Effector memory CD8-positive, alpha-beta T cell (primary cell): ENCODE measurements at regions not wholly inside any gene's neighbourhood (a gene's known extent, or its start where the extent isn't known, plus 50 kb on each side); places are given as distances from the start of the nearest gene placed in this dataset.
"Not testable (repeated sequence)": the region's sequence is repeated elsewhere in the genome, so short reads cannot be mapped to it uniquely, and the experiment has no call there.

Source experiments
- ATAC-seq: fragments of 150-1000 bp; cut with Tn5 transposase; replicated peaks from 2 replicates; pipeline ENCODE4 v1.10.0; 2021; ENCODE audit warnings: mild to moderate bottlenecking, moderate library complexity
- DNase-seq, 3 experiments: peaks; one replicate each; pipeline ENCODE4 v3.0.0; 2021
- H3K27ac Mint-ChIP-seq, 2 donors: one replicate each; pipeline ENCODE4 v1.8.0; 2022; ENCODE audit warnings: mild to moderate bottlenecking in 2 of 2, mixed read lengths in 2 of 2, moderate library complexity in 2 of 2
- H3K27me3 Mint-ChIP-seq, 2 donors: one replicate each; pipeline ENCODE4 v1.8.0; 2022; ENCODE audit warnings: mixed read lengths in 2 of 2
- H3K36me3 Mint-ChIP-seq: one replicate; pipeline ENCODE4 v1.8.0; 2022; ENCODE audit warnings: mild to moderate bottlenecking, moderate library complexity, mixed read lengths; ENCODE audit not compliant: insufficient read depth
- H3K4me1 Mint-ChIP-seq, 2 donors: one replicate each; pipeline ENCODE4 v1.8.0; 2022; ENCODE audit warnings: low read depth in 2 of 2, mixed read lengths in 2 of 2
- H3K4me3 Mint-ChIP-seq, 2 donors: one replicate each; pipeline ENCODE4 v1.8.0; 2022; ENCODE audit warnings: mild to moderate bottlenecking in 2 of 2, mixed read lengths in 2 of 2, moderate library complexity in 2 of 2
- H3K9me3 Mint-ChIP-seq, 2 donors: one replicate each; pipeline ENCODE4 v1.8.0; 2022; ENCODE audit warnings: mixed read lengths in 2 of 2

DNA sequence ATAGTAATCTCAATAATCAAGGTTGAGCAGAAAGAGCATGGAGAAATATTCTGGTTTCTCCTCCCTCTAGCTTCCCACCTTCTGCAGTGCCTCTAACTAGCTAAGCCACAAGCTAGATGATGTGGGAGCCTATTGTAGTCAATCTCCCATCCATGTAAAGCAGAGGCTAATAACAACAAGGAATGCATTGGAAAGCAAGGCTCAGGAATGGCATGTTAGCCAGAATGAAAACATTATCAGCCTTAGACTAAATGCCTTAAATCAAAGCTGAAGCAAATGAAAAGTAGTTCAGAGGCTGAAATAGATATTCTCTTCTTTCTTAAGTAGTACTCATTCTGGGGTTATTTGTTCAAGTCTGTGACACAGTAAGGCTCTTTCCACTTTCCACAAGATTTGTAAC lies 350.3 kb upstream of the DPPA4 start:
- no peaks in the 10 kb centered on the region for H3K4me1 Mint-ChIP-seq
- H3K36me3 Mint-ChIP-seq, result peaks cover 2% of the 10 kb centered on the region
- no peak overlapping the region for H3K4me3 Mint-ChIP-seq
- H3K9me3 Mint-ChIP-seq, result peaks cover 0 to 1% of the 10 kb centered on the region in 2 donors
- no peak overlapping the region for H3K27ac Mint-ChIP-seq
- DNase-seq, result no peak
- H3K27me3 Mint-ChIP-seq, result peaks cover 0 to 9% of the 10 kb centered on the region in 2 donors
- ATAC-seq, result no peak

- peaks cover 1 to 7% of the 10 kb centered on the region in 2 donors for H3K9me3 Mint-ChIP-seq
Measured at GRCh38 chr3:109696932-109697331, 359.6 kb upstream of the DPPA4 start.

DNA sequence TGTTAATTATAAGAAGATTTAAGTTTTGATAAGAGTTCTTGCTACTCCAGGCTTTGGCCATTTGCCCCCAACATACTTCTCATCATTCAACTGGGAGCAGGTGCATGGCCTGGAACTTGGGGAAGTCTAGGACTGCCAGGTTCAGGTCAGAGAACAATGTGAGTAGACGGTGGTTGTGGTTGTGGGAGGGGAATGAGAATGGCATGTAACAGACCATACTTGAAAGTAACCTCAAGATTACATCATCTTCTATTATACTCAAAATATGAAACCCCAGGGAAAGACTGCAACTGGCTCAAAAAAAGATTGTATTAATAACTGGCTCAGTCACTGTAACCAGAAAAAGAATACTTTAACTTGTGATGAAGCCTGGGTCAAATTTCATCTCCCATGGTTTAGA lies 364.9 kb upstream of the DPPA4 start:
- DNase-seq, result no peak

More at GRCh38 chr3:109696932-109697331, 359.6 kb upstream of the DPPA4 start:
- DNase-seq (no peak), ATAC-seq (no peak)
- Mint-ChIP-seq H3K27me3 (peaks cover 0 to 6% of the 10 kb centered on the region in 2 donors), H3K4me1 (no peaks in the 10 kb centered on the region), H3K27ac (no peak overlapping the region), H3K4me3 (no peak overlapping the region), H3K36me3 (peaks cover 1% of the 10 kb centered on the region)

DNA sequence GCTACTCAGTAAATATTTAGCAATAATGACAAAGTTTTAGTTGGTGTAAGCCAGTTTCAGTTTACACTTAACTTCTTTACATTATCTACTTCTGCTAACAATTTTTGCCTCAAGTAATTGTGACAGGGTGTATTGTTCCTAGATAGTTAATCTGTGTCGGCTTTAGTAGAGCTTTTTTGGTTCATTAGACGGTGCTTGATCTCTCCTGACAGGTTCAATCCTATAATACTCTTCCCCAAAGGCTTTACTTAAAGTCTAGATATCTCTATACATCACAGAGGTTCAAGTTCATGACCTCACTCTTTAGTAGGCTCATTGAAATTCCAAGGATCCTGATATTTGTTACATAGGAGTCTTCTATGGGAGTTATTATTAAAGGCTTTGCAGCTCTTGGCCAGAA lies 365.6 kb upstream of the DPPA4 start:
- peaks cover 0 to 4% of the 10 kb centered on the region in 2 donors for H3K9me3 Mint-ChIP-seq
- no peak for DNase-seq
- no peaks in the 10 kb centered on the region for H3K36me3 Mint-ChIP-seq
- no peak overlapping the region for H3K4me3 Mint-ChIP-seq
- H3K27ac Mint-ChIP-seq, result no peak overlapping the region
- H3K27me3 Mint-ChIP-seq, result no peaks in the 10 kb centered on the region
- no peaks in the 10 kb centered on the region for H3K4me1 Mint-ChIP-seq
- ATAC-seq, result no peak

More for the DNA sequence above, 364.9 kb upstream of the DPPA4 start:
- Mint-ChIP-seq H3K36me3 (no peaks in the 10 kb centered on the region), H3K9me3 (peaks cover 0 to 4% of the 10 kb centered on the region in 2 donors), H3K4me3 (no peak overlapping the region), H3K27me3 (no peaks in the 10 kb centered on the region), H3K4me1 (no peaks in the 10 kb centered on the region), H3K27ac (no peak overlapping the region)
- ATAC-seq, result peak; percentile 53

DNA sequence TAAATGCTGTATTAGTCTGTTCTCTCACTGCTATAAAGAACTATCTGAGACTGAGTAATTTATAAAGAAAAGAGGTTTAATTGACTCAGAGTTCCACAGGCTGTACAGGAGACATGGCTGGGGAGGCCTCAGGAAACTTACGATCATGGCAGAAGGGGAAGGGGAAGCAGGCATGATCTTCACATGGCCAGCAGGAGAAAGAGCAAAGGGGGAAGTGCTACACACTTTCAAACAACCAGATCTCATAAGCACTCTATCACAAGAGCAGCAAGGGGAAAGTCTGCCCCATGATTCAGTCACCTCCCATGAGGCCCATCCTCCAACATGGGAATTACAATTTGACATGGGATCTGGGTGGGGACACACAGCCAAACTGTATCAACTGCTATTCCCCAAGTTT lies 367.8 kb upstream of the DPPA4 start:
- DNase-seq, H3K27me3 Mint-ChIP-seq, H3K27ac Mint-ChIP-seq, H3K36me3 Mint-ChIP-seq, ATAC-seq, H3K4me1 Mint-ChIP-seq, H3K4me3 Mint-ChIP-seq, H3K9me3 Mint-ChIP-seq: not testable (repeated sequence)

DNA sequence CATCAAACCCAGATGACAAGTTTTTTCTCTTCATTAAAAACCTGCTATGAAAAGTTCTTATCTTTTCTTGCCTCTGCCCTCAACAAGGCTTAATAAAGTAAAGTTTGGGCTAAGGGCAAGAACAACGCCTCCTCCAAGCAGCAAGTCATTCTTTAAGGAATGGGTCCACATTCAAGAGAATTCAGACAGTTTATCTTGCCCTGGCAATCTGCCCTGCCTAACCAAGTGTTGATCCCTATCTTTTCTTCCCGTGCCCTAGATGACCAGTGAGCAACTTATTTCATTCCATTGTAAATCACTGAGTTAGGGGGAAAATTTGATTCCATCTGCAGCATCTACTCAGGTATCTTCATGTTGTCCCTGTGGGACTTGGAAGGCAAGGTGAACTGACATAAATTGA lies 370.3 kb upstream of the DPPA4 start:
- ATAC-seq, result no peak
- Mint-ChIP-seq H3K27me3 (peaks cover 14 to 17% of the 10 kb centered on the region in 2 donors), H3K4me1 (no peaks in the 10 kb centered on the region)

GRCh38 chr3:109713288-109713687 lies 375.9 kb upstream of the DPPA4 start:
- no peaks in the 10 kb centered on the region for H3K36me3 Mint-ChIP-seq
- DNase-seq (no peak), ATAC-seq (no peak)
- no peaks in the 10 kb centered on the region for H3K4me1 Mint-ChIP-seq
- peaks cover 33 to 34% of the 10 kb centered on the region in 2 donors for H3K27me3 Mint-ChIP-seq
- H3K4me3 Mint-ChIP-seq, result no peak overlapping the region
- H3K27ac Mint-ChIP-seq, result no peak overlapping the region
- H3K9me3 Mint-ChIP-seq, result peaks cover 0 to 13% of the 10 kb centered on the region in 2 donors

More for the DNA sequence above, 370.3 kb upstream of the DPPA4 start:
- Mint-ChIP-seq H3K9me3 (peaks cover 4 to 13% of the 10 kb centered on the region in 2 donors), H3K27ac (no peak overlapping the region), H3K36me3 (no peaks in the 10 kb centered on the region), H3K4me3 (no peak overlapping the region)
- no peak for DNase-seq

DNA sequence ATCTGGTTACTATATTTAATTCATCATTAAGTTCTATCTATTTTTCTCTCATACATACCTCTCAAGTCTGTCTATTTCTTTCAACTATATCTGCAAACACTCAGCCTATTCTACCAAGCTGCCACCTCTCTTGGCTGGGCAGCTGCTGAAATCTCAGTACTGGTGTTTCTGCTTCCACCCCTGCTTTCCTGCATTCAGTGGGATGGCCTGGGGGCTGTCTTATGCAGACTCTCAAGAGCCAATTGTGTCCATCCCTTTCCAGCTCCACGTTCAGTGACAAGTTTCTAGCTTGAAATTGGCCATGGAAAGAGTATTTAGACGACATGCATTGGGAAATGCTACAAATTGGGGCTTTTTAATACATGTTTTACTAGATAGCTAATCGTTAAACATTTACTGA lies 378.4 kb upstream of the DPPA4 start:
- no peaks in the 10 kb centered on the region for H3K36me3 Mint-ChIP-seq
- no peak for ATAC-seq
- no peaks in the 10 kb centered on the region for H3K4me1 Mint-ChIP-seq
- DNase-seq, result no peak
- no peak overlapping the region for H3K4me3 Mint-ChIP-seq
- H3K9me3 Mint-ChIP-seq, result no peaks in the 10 kb centered on the region
- no peak overlapping the region for H3K27ac Mint-ChIP-seq
- H3K27me3 Mint-ChIP-seq, result peaks cover 27 to 37% of the 10 kb centered on the region in 2 donors

- Mint-ChIP-seq H3K4me3 (no peak overlapping the region), H3K27ac (no peak overlapping the region), H3K9me3 (no peaks in the 10 kb centered on the region), H3K4me1 (peaks cover 0 to 3% of the 10 kb centered on the region in 2 donors), H3K27me3 (peaks cover 26 to 44% of the 10 kb centered on the region in 2 donors), H3K36me3 (no peaks in the 10 kb centered on the region)
- DNase-seq (no peak), ATAC-seq (no peak)
Measured at GRCh38 chr3:109718850-109719249, 381.5 kb upstream of the DPPA4 start.

DNA sequence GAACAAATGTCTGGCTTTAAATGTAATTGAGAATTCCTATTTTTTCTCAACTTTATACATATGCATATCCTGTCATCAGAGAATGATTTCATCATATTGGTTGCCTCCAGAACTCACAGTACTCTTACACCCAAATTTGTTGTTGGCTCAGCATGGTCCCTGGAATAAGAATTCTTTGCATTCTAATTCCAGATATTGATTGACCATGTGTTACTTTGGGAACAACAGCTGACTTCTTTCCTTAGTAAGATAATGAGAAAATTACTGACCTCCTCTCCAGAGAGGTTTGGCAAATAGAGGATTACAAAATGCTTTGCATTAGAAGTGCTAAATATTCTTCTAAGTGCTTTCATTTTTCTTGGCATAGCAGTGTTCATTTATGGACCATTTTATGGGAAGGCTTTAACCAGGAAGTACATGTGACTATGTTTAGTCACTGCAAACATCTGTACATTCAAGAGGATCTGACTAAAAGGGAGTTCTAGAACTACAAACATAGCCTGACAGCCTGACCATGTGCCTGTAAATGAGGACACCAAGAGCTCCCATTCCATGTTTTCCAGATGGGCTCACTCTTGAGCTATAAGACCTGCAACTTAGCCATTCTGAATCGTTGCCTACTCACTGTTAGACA lies 391.6 kb upstream of the DPPA4 start:
- Mint-ChIP-seq H3K27me3 (no peaks in the 10 kb centered on the region), H3K36me3 (no peaks in the 10 kb centered on the region), H3K27ac (no peak overlapping the region), H3K4me3 (no peak overlapping the region), H3K9me3 (no peaks in the 10 kb centered on the region), H3K4me1 (peaks cover 3 to 4% of the 10 kb centered on the region in 2 donors)
- DNase-seq, result no peak
- ATAC-seq, result no peak

DNA sequence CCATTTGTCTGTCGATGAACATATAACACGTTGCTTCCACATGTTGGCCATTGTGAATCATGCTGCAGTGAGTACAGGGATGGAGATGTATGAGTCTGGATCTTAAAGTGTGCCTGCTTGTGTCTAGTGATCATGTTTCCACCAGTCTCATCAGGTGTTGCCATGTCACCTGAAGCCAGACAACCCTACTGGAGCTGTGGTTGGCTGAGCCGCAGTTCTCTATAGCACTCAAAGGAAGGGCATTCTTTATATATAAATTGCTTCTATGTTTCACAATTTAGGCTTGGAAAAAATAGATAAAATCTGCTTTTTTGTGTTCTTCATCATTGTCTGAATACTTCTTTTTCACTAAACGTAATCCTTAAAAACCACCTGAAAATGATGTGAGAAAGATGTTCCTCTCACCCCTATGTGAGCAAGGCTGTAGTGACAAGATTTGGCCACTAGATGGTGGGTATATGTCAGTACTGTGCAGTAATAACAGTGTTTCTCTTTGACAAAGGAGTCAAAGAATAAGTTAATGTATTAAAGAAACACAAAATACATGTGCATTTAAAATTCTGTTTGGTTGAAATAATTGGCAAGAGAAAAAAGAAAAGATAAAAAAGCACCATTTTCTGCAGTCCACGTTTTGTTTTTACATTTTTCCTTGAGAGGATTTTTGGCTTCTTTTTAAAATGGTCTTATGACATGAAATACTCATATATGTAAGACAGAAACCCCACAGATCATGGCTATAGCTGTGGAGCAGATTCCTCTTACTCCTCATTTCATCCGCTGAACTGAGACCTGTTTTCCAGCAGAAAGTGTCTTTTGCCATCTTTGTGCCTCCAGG lies 394.5 kb upstream of the DPPA4 start:
- H3K27me3 Mint-ChIP-seq, result no peaks in the 10 kb centered on the region
- no peaks in the 10 kb centered on the region for H3K36me3 Mint-ChIP-seq
- H3K27ac Mint-ChIP-seq, result no peak overlapping the region
- ATAC-seq, result peak; percentile 91
- DNase-seq, result peak; percentile 57 to 66 (median 58)
- peaks cover 4 to 8% of the 10 kb centered on the region in 2 donors for H3K4me1 Mint-ChIP-seq
- H3K9me3 Mint-ChIP-seq, result peaks cover 0 to 7% of the 10 kb centered on the region in 2 donors
- no peak overlapping the region for H3K4me3 Mint-ChIP-seq

GRCh38 chr3:109743981-109744380 lies 406.6 kb upstream of the DPPA4 start:
- Mint-ChIP-seq H3K27me3 (no peaks in the 10 kb centered on the region), H3K4me1 (no peaks in the 10 kb centered on the region), H3K36me3 (no peaks in the 10 kb centered on the region), H3K4me3 (no peak overlapping the region), H3K27ac (no peak overlapping the region), H3K9me3 (no peaks in the 10 kb centered on the region)
- DNase-seq (no peak), ATAC-seq (no peak)

- H3K9me3 Mint-ChIP-seq, result peaks cover 5 to 27% of the 10 kb centered on the region in 2 donors
- H3K36me3 Mint-ChIP-seq, result no peaks in the 10 kb centered on the region
- H3K27ac Mint-ChIP-seq, result no peak overlapping the region
- H3K4me3 Mint-ChIP-seq, result no peak overlapping the region
- no peak for DNase-seq
- ATAC-seq, result no peak
- H3K27me3 Mint-ChIP-seq, result no peaks in the 10 kb centered on the region
- H3K4me1 Mint-ChIP-seq, result peaks cover 5 to 21% of the 10 kb centered on the region in 2 donors
Measured at GRCh38 chr3:109772520-109772919, 435.2 kb upstream of the DPPA4 start.

GRCh38 chr3:109774108-109774507 lies 436.8 kb upstream of the DPPA4 start:
- DNase-seq, result no peak
- Mint-ChIP-seq H3K27me3 (no peaks in the 10 kb centered on the region), H3K4me3 (no peak overlapping the region), H3K36me3 (no peaks in the 10 kb centered on the region), H3K27ac (peak overlapping the region in 1 of 2 donors; percentile 24), H3K4me1 (peaks cover 5 to 21% of the 10 kb centered on the region in 2 donors), H3K9me3 (peaks cover 5 to 27% of the 10 kb centered on the region in 2 donors)
- peak; percentile 39 for ATAC-seq
